ENCODE measurements at regions not wholly inside any gene's neighbourhood (a gene's known extent, or its start where the extent isn't known, plus 50 kb on each side); places are given as distances from the start of the nearest gene placed in this dataset.
"Not testable (repeated sequence)": the region's sequence is repeated elsewhere in the genome, so short reads cannot be mapped to it uniquely, and the experiment has no call there.

GRCh38 chr16:5758281-5758680 is 660.7 kb upstream of the EEF2KMT start:
- Histone ChIP-seq H3K27me3 (ENCODE audit: low read length) (no peaks in the 10 kb centered on the region), H3K9ac (ENCODE audit: low read length) (no peak overlapping the region), H4K20me1 (ENCODE audit: low read depth, low read length) (no peaks in the 10 kb centered on the region), H3K4me2 (ENCODE audit: low read depth, low read length, poor library complexity, severe bottlenecking) (no peak overlapping the region), H2AFZ (ENCODE audit: low read depth, low read length, severe bottlenecking) (no peak overlapping the region), H3K9me2 (replicated peaks; ENCODE audit: insufficient read depth, low read length) (no peaks in the 10 kb centered on the region), H3K36me3 (ENCODE audit: low read length) (no peaks in the 10 kb centered on the region), H3F3A (ENCODE audit: insufficient read depth) (no peaks in the 10 kb centered on the region), H3K27ac (ENCODE audit: low read depth, low read length) (no peak overlapping the region), H3K4me3 (ENCODE audit: insufficient read depth, low read length, poor library complexity, severe bottlenecking) (no peak overlapping the region), H3K79me2 (ENCODE audit: insufficient read depth, low read length) (no peaks in the 10 kb centered on the region), H3K9me3 (ENCODE audit: insufficient read depth, low read length) (no peaks in the 10 kb centered on the region)
- TF ChIP-seq EZH2phosphoT487 (conservative IDR thresholded peaks at IDR 0.05; ENCODE audit: low read length) (no peak), CTCF (IDR thresholded peaks at IDR 0.05; ENCODE audit: insufficient read depth, low read length, poor library complexity, severe bottlenecking) (no peak)

GRCh38 chr16:5756969-5757368 is 659.4 kb upstream of the EEF2KMT start:
- TF ChIP-seq EZH2phosphoT487 (conservative IDR thresholded peaks at IDR 0.05; ENCODE audit: low read length) (no peak), CTCF (IDR thresholded peaks at IDR 0.05; ENCODE audit: insufficient read depth, low read length, poor library complexity, severe bottlenecking) (no peak)
- no peak overlapping the region for H3K27ac ChIP-seq (ENCODE audit: low read depth, low read length)
- H3F3A ChIP-seq (ENCODE audit: insufficient read depth) = no peaks in the 10 kb centered on the region
- H3K9me3 ChIP-seq (ENCODE audit: insufficient read depth, low read length) = no peaks in the 10 kb centered on the region
- H4K20me1 ChIP-seq (ENCODE audit: low read depth, low read length) = no peaks in the 10 kb centered on the region
- H3K27me3 ChIP-seq (ENCODE audit: low read length) = no peaks in the 10 kb centered on the region
- H2AFZ ChIP-seq (ENCODE audit: low read depth, low read length, severe bottlenecking) = no peak overlapping the region
- no peak overlapping the region for H3K4me3 ChIP-seq (ENCODE audit: insufficient read depth, low read length, poor library complexity, severe bottlenecking)
- no peak overlapping the region for H3K9ac ChIP-seq (ENCODE audit: low read length)
- H3K9me2 ChIP-seq (replicated peaks; ENCODE audit: insufficient read depth, low read length) = no peaks in the 10 kb centered on the region
- H3K79me2 ChIP-seq (ENCODE audit: insufficient read depth, low read length) = no peaks in the 10 kb centered on the region
- H3K4me2 ChIP-seq (ENCODE audit: low read depth, low read length, poor library complexity, severe bottlenecking) = no peak overlapping the region
- no peaks in the 10 kb centered on the region for H3K36me3 ChIP-seq (ENCODE audit: low read length)

- no peaks in the 10 kb centered on the region for H3K79me2 ChIP-seq (ENCODE audit: insufficient read depth, low read length)
- H3K9me3 ChIP-seq (ENCODE audit: insufficient read depth, low read length) = no peaks in the 10 kb centered on the region
- no peak overlapping the region for H3K9ac ChIP-seq (ENCODE audit: low read length)
- H4K20me1 ChIP-seq (ENCODE audit: low read depth, low read length) = no peaks in the 10 kb centered on the region
- no peak for TF ChIP-seq EZH2phosphoT487 (conservative IDR thresholded peaks at IDR 0.05; ENCODE audit: low read length)
- TF ChIP-seq CTCF (IDR thresholded peaks at IDR 0.05; ENCODE audit: insufficient read depth, low read length, poor library complexity, severe bottlenecking) = no peak
- no peak overlapping the region for H2AFZ ChIP-seq (ENCODE audit: low read depth, low read length, severe bottlenecking)
- H3K27ac ChIP-seq (ENCODE audit: low read depth, low read length) = no peak overlapping the region
- H3K36me3 ChIP-seq (ENCODE audit: low read length) = no peaks in the 10 kb centered on the region
- no peaks in the 10 kb centered on the region for H3K27me3 ChIP-seq (ENCODE audit: low read length)
- no peak overlapping the region for H3K4me3 ChIP-seq (ENCODE audit: insufficient read depth, low read length, poor library complexity, severe bottlenecking)
- H3K9me2 ChIP-seq (replicated peaks; ENCODE audit: insufficient read depth, low read length) = no peaks in the 10 kb centered on the region
- no peak overlapping the region for H3K4me2 ChIP-seq (ENCODE audit: low read depth, low read length, poor library complexity, severe bottlenecking)
- H3F3A ChIP-seq (ENCODE audit: insufficient read depth) = no peaks in the 10 kb centered on the region
Observed at GRCh38 chr16:5753381-5753780, 655.8 kb upstream of the EEF2KMT start.

- Histone ChIP-seq H3K4me2 (ENCODE audit: low read depth, low read length, poor library complexity, severe bottlenecking) (no peak overlapping the region), H4K20me1 (ENCODE audit: low read depth, low read length) (no peaks in the 10 kb centered on the region), H3K4me3 (ENCODE audit: insufficient read depth, low read length, poor library complexity, severe bottlenecking) (no peak overlapping the region), H3K36me3 (ENCODE audit: low read length) (no peaks in the 10 kb centered on the region), H3K9ac (ENCODE audit: low read length) (no peak overlapping the region), H3F3A (ENCODE audit: insufficient read depth) (no peaks in the 10 kb centered on the region), H3K9me3 (ENCODE audit: insufficient read depth, low read length) (no peaks in the 10 kb centered on the region), H3K79me2 (ENCODE audit: insufficient read depth, low read length) (no peaks in the 10 kb centered on the region), H3K27ac (ENCODE audit: low read depth, low read length) (no peak overlapping the region), H2AFZ (ENCODE audit: low read depth, low read length, severe bottlenecking) (no peak overlapping the region), H3K9me2 (replicated peaks; ENCODE audit: insufficient read depth, low read length) (no peaks in the 10 kb centered on the region), H3K27me3 (ENCODE audit: low read length) (no peaks in the 10 kb centered on the region)
- TF ChIP-seq CTCF (IDR thresholded peaks at IDR 0.05; ENCODE audit: insufficient read depth, low read length, poor library complexity, severe bottlenecking) (no peak), EZH2phosphoT487 (conservative IDR thresholded peaks at IDR 0.05; ENCODE audit: low read length) (no peak)
Observed at GRCh38 chr16:5751216-5751615, 653.6 kb upstream of the EEF2KMT start.

- not testable (repeated sequence) for H3F3A ChIP-seq (ENCODE audit: insufficient read depth); H3K27me3 ChIP-seq (ENCODE audit: low read length); H4K20me1 ChIP-seq (ENCODE audit: low read depth, low read length); H3K36me3 ChIP-seq (ENCODE audit: low read length); H3K4me3 ChIP-seq (ENCODE audit: insufficient read depth, low read length, poor library complexity, severe bottlenecking); H3K27ac ChIP-seq (ENCODE audit: low read depth, low read length); H3K9ac ChIP-seq (ENCODE audit: low read length); H3K79me2 ChIP-seq (ENCODE audit: insufficient read depth, low read length); H3K9me3 ChIP-seq (ENCODE audit: insufficient read depth, low read length); H2AFZ ChIP-seq (ENCODE audit: low read depth, low read length, severe bottlenecking); H3K9me2 ChIP-seq (replicated peaks; ENCODE audit: insufficient read depth, low read length); H3K4me2 ChIP-seq (ENCODE audit: low read depth, low read length, poor library complexity, severe bottlenecking)
Observed at GRCh38 chr16:5750439-5750838, 652.8 kb upstream of the EEF2KMT start.

All from SU-DHL-6 (cell line).